SK-N-SH (cell line): ENCODE measurements at regions not wholly inside any gene's neighbourhood (a gene's known extent, or its start where the extent isn't known, plus 50 kb on each side); places are given as distances from the start of the nearest gene placed in this dataset.

ENCODE experiments used
- CTCF ChIA-PET: fragments of 300-600, 350-600 bp; formaldehyde crosslinking; extraction: SDS; loops from one replicate; lab custom pipeline; 2021; lab: Yijun Ruan, JAX
- POLR2A ChIA-PET: fragments of 350-600 bp; sonication (Branson Sonifier 250); formaldehyde crosslinking; extraction: SDS; loops from one replicate; lab custom pipeline; 2020; ENCODE audit warnings: antibody characterized with exemption, inconsistent platforms; lab: Yijun Ruan, JAX
- DNase-seq: peaks from one replicate; pipeline ENCODE4 v3.0.0; 2012
- H2AFZ ChIP-seq: fragments of 200-600 bp; sonication (generic); 2 replicates; pipeline ENCODE4 v1.8.1; 2016; ENCODE audit warnings: antibody characterized with exemption, mild to moderate bottlenecking, low read depth
- H3F3A ChIP-seq: fragments of 200-600 bp; sonication (generic); replicated peaks from 2 replicates; pipeline ENCODE3; 2016; ENCODE audit warnings: antibody characterized with exemption, mild to moderate bottlenecking; ENCODE audit not compliant: insufficient read depth
- H3K27ac ChIP-seq, 2 experiments: fragments of 200-500 bp in 1 of 2; fragments of 200-600 bp in 1 of 2; sonication (Bioruptor generic) in 1 of 2; sonication (generic), shearing (Covaris generic) in 1 of 2; 2 replicates each; pipeline versions ENCODE4 v1.5.1 to v1.6.1; 2014 to 2016; ENCODE audit warnings: low read depth in 2 of 2, inconsistent platforms in 1 of 2, low read length in 1 of 2, mild to moderate bottlenecking in 1 of 2, mixed read lengths in 1 of 2
- H3K27me3 ChIP-seq: fragments of 200-600 bp; sonication (generic), shearing (Covaris generic); 2 replicates; pipeline ENCODE4 v1.6.1; 2016; ENCODE audit warnings: mixed run types; ENCODE audit not compliant: insufficient read depth
- H3K36me3 ChIP-seq, 2 experiments: fragments of 200-500 bp in 1 of 2; fragments of 200-600 bp in 1 of 2; sonication (Bioruptor generic) in 1 of 2; sonication (generic) in 1 of 2; replicated peaks in 1 of 2; 2 replicates each; pipeline versions ENCODE3 to v1.5.1; 2014 to 2016; ENCODE audit warnings: low read length in 1 of 2, mild to moderate bottlenecking in 1 of 2; ENCODE audit not compliant: insufficient read depth in 2 of 2, control insufficient read depth in 1 of 2
- H3K4me1 ChIP-seq, 2 experiments: fragments of 200-500 bp in 1 of 2; fragments of 200-600 bp in 1 of 2; sonication (Bioruptor generic) in 1 of 2; sonication (generic), shearing (Covaris generic) in 1 of 2; 2 replicates each; pipeline versions ENCODE4 v1.5.1 to v1.6.1; 2014 to 2016; ENCODE audit warnings: low read depth in 1 of 2, low read length in 1 of 2, mixed run types in 1 of 2; ENCODE audit not compliant: insufficient read depth in 2 of 2, control insufficient read depth in 1 of 2
- H3K4me2 ChIP-seq: fragments of 200-600 bp; sonication (generic), shearing (Covaris generic); 2 replicates; pipeline ENCODE4 v1.6.1; 2017; ENCODE audit warnings: mixed run types
- H3K4me3 ChIP-seq, 2 experiments: fragments of 200-500 bp in 1 of 2; fragments of 200-600 bp in 1 of 2; sonication (Bioruptor generic) in 1 of 2; sonication (generic), shearing (Covaris generic) in 1 of 2; 2 replicates each; pipeline versions ENCODE4 v1.5.1 to v1.8.1; 2014 to 2016; ENCODE audit warnings: low read depth in 2 of 2, inconsistent platforms in 1 of 2, low read length in 1 of 2, mild to moderate bottlenecking in 1 of 2, mixed read lengths in 1 of 2, moderate library complexity in 1 of 2
- H3K79me2 ChIP-seq: fragments of 200-600 bp; sonication (generic); 2 replicates; pipeline ENCODE4 v1.8.1; 2017; ENCODE audit warnings: mild to moderate bottlenecking; ENCODE audit not compliant: insufficient read depth
- H3K9ac ChIP-seq: fragments of 200-600 bp; sonication (generic); 2 replicates; pipeline ENCODE4 v1.6.1; 2017; ENCODE audit warnings: mixed run types
- H3K9me2 ChIP-seq: fragments of 200-600 bp; sonication (generic); 2 replicates; pipeline ENCODE4 v1.6.1; 2017; ENCODE audit warnings: mixed run types
- H3K9me3 ChIP-seq: fragments of 200-600 bp; sonication (generic); 2 replicates; pipeline ENCODE4 v1.6.1; 2017; ENCODE audit warnings: mixed run types, mild to moderate bottlenecking, moderate library complexity
- H4K20me1 ChIP-seq: fragments of 200-600 bp; sonication (generic); 2 replicates; pipeline ENCODE4 v1.6.1; 2017; ENCODE audit warnings: mild to moderate bottlenecking, mixed run types; ENCODE audit not compliant: insufficient read depth
- CTCF ChIP-seq: fragments of 200-600 bp; sonication (generic); IDR thresholded peaks from 2 replicates; pipeline ENCODE4 v1.6.1; 2017; ENCODE audit warnings: antibody characterized with exemption, mild to moderate bottlenecking, moderate library complexity
- EP300 ChIP-seq, 2 experiments: IDR thresholded peaks; 2 replicates each; pipeline versions ENCODE4 v1.4.0 to v1.6.1; 2012; ENCODE audit warnings: borderline replicate concordance in 1 of 2, low read depth in 1 of 2, low read length in 1 of 2
- FOSL2 ChIP-seq: IDR thresholded peaks from 2 replicates; pipeline ENCODE4 v1.4.0; 2012; ENCODE audit warnings: low read depth, mild to moderate bottlenecking, moderate library complexity, borderline replicate concordance
- FOXJ3 ChIP-seq: sonication (generic); formaldehyde crosslinking; IDR thresholded peaks from 2 replicates; pipeline ENCODE4 v1.5.1; 2020; ENCODE audit warnings: mild to moderate bottlenecking, missing genetic modification reagents
- MAX ChIP-seq: IDR thresholded peaks from 2 replicates; pipeline ENCODE4 v1.4.0; 2012; ENCODE audit warnings: low read depth
- MEF2A ChIP-seq: IDR thresholded peaks from 2 replicates; pipeline ENCODE4 v1.4.0; 2012; ENCODE audit warnings: low read depth, borderline replicate concordance
- MXI1 ChIP-seq: IDR thresholded peaks from 2 replicates; pipeline ENCODE4 v1.6.1; 2012; ENCODE audit warnings: mild to moderate bottlenecking, low read depth, low read length, improper control_type of control experiment
- PBX3 ChIP-seq: IDR thresholded peaks from 2 replicates; pipeline ENCODE4; 2012
- REST ChIP-seq: IDR thresholded peaks from 2 replicates; pipeline ENCODE4 v1.6.1; 2012; ENCODE audit warnings: mild to moderate bottlenecking, low read depth, low read length, moderate library complexity
- TAF1 ChIP-seq: IDR thresholded peaks from 2 replicates; pipeline ENCODE4 v1.6.1; 2012; ENCODE audit warnings: low read depth, mild to moderate bottlenecking, low read length, moderate library complexity, borderline replicate concordance
- USF2 ChIP-seq: fragments of 150-350 bp; IDR thresholded peaks from 2 replicates; pipeline ENCODE4 v1.6.1; 2017; ENCODE audit warnings: antibody characterized with exemption, low read length, low read depth, borderline replicate concordance
- WGBS: methylation state at CpG from one replicate; pipeline ENCODE4 v1.1.6; 2017; ENCODE audit warnings: low lambda C conversion rate; 5-methylcytosine and 5-hydroxymethylcytosine counted together

- Histone ChIP-seq H3K36me3 (no peaks in the 10 kb centered on the region), H3K27me3 (no peaks in the 10 kb centered on the region), H3K9me2 (no peaks in the 10 kb centered on the region), H3K4me2 (no peak overlapping the region), H3K9ac (no peak overlapping the region), H3K4me1 (no peaks in the 10 kb centered on the region), H3K4me3 (no peak overlapping the region), H3K79me2 (no peaks in the 10 kb centered on the region), H2AFZ (no peak overlapping the region), H3K9me3 (no peaks in the 10 kb centered on the region), H4K20me1 (no peaks in the 10 kb centered on the region), H3F3A (no peaks in the 10 kb centered on the region), H3K27ac (no peak overlapping the region)
- CTCF ChIA-PET, result interaction anchor here (3.6 kb wide), 1 partner anchor 11 kb away, joined by 16 read pairs; no protein-coding TSS in a partner anchor
- 11% methylated on average over 1 of the region's 1 CpG for WGBS
- DNase-seq, result no peak
- POLR2A ChIA-PET, result no interaction called here
- TF ChIP-seq CTCF, result no peak
- TF ChIP-seq FOXJ3 (CRISPR knock-in tag), result no peak
- TF ChIP-seq EP300 (IDR thresholded peaks at IDR 0.05; ENCODE audit: borderline replicate concordance in 1 of 2, low read depth in 1 of 2, low read length in 1 of 2), result no peak
- no peak for TF ChIP-seq FOSL2
- TF ChIP-seq USF2, result no peak
Observed at GRCh38 chr6:95877480-95877879, 138.3 kb upstream of the FUT9 start.

- Histone ChIP-seq H3K27me3 (no peaks in the 10 kb centered on the region), H3K4me3 (no peak overlapping the region), H3K36me3 (no peaks in the 10 kb centered on the region), H2AFZ (no peak overlapping the region), H3F3A (no peaks in the 10 kb centered on the region), H3K79me2 (no peaks in the 10 kb centered on the region), H3K9me2 (no peaks in the 10 kb centered on the region; the same call in 1 of the 2 replicates), H4K20me1 (no peaks in the 10 kb centered on the region)
- DNase-seq, result no peak
- POLR2A ChIA-PET, result no interaction called here
- no peak for TF ChIP-seq MAX
- no peak for TF ChIP-seq USF2
- TF ChIP-seq PBX3, result no peak
- TF ChIP-seq REST, result no peak
- no peak for TF ChIP-seq MXI1
- no peak for TF ChIP-seq TAF1
- no peak for TF ChIP-seq MEF2A
- TF ChIP-seq, all 33 proteins: peak for 0
- WGBS, result 75% methylated on average over 1 of the region's 1 CpG
- CTCF ChIA-PET, result interaction anchor here (0.6 to 3.6 kb wide), 2 partner anchors 13 to 1391 kb away, joined by 3 to 16 read pairs; no protein-coding TSS in a partner anchor
- H3K27ac ChIP-seq, result no peak overlapping the region
- H3K9me3 ChIP-seq, result no peaks in the 10 kb centered on the region
- H3K9ac ChIP-seq, result no peak overlapping the region
- H3K4me1 ChIP-seq, result no peaks in the 10 kb centered on the region
- H3K4me2 ChIP-seq, result no peak overlapping the region
Observed at GRCh38 chr6:95879856-95880255, 135.9 kb upstream of the FUT9 start.
